GM19238 (cell line): ENCODE measurements at regions not wholly inside any gene's neighbourhood (a gene's known extent, or its start where the extent isn't known, plus 50 kb on each side); places are given as distances from the start of the nearest gene placed in this dataset.

Experiments used
- DNase-seq: peaks from one replicate; pipeline ENCODE4 v3.0.0; 2011; ENCODE audit warnings: low spot score; ENCODE audit not compliant: insufficient read length

- no peak for DNase-seq
Observed at GRCh38 chr19:27674701-27675100, 1538.2 kb downstream of the UQCRFS1 start.

GRCh38 chr19:27673986-27674385 lies 1539.0 kb downstream of the UQCRFS1 start:
- DNase-seq, result no peak

- no peak for DNase-seq
Observed at GRCh38 chr19:27672309-27673047, 1540.5 kb downstream of the UQCRFS1 start.

- no peak for DNase-seq
Observed at GRCh38 chr19:27671876-27672275, 1541.1 kb downstream of the UQCRFS1 start.

- DNase-seq, result no peak
Observed at GRCh38 chr19:27660428-27660827, 1552.5 kb downstream of the UQCRFS1 start.

GRCh38 chr19:27657271-27658051 lies 1555.5 kb downstream of the UQCRFS1 start:
- DNase-seq, result no peak

- DNase-seq, result no peak
Observed at GRCh38 chr19:27654266-27654990, 1558.5 kb downstream of the UQCRFS1 start.

GRCh38 chr19:27652796-27653195 lies 1560.2 kb downstream of the UQCRFS1 start:
- DNase-seq, result no peak

- no peak for DNase-seq
Observed at GRCh38 chr19:27652281-27652680, 1560.7 kb downstream of the UQCRFS1 start.

GRCh38 chr19:27647423-27647822 lies 1565.5 kb downstream of the UQCRFS1 start:
- no peak for DNase-seq

- no peak for DNase-seq
Observed at GRCh38 chr19:27635401-27635800, 1577.5 kb downstream of the UQCRFS1 start.

GRCh38 chr19:27618006-27618405 lies 1594.9 kb downstream of the UQCRFS1 start:
- DNase-seq, result no peak

- no peak for DNase-seq
Observed at GRCh38 chr19:27580906-27581305, 1632.0 kb downstream of the UQCRFS1 start.
